Hematopoietic multipotent progenitor cell treated with erythropoietin and hydrocortisone succinate and interleukin-3 and kit ligand, for 4 days (in vitro differentiated cells): ENCODE measurements at regions not wholly inside any gene's neighbourhood (a gene's known extent, or its start where the extent isn't known, plus 50 kb on each side); places are given as distances from the start of the nearest gene placed in this dataset.
A peak's percentile ranks its signal among the peaks of the same experiment; 100 is the strongest.
"Not testable (repeated sequence)": the region's sequence is repeated elsewhere in the genome, so short reads cannot be mapped to it uniquely, and the experiment has no call there.

ENCODE experiments used
- DNase-seq: peaks from one replicate; pipeline ENCODE4 v3.0.0-alpha.2; 2015

DNA sequence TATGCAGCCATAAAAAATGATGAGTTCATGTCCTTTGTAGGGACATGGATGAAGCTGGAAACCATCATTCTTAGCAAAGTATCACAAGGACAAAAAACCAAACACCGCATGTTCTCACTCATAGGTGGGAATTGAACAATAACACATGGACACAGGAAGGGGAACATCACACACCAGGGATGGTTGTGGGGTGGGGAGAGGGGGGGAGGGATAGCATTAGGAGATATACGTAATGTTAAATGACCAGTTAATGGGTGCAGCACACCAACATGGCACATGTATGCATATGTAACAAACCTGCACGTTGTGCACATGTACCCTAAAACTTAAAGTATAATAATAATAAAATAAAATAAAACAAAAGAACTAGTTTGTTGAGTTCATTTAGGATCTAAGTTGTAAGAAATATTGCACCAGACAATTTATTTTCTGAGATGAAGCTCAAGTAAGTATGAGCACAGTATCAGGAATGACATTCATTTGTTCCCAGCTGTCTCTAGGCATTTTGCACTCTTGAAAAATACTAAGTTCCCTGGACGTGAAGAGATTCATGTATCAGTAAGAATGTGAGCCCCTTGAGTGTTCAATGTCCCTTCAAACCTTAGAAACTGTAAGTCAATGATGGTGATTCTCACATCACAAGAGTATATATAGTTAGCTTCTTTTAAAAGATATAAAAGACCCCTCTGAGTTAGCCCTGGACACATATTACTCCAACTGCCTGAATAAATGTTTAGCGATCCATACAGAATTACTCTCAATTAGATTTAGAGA is 1519.3 kb upstream of the TPTE start:
- not testable (repeated sequence) for DNase-seq

DNA sequence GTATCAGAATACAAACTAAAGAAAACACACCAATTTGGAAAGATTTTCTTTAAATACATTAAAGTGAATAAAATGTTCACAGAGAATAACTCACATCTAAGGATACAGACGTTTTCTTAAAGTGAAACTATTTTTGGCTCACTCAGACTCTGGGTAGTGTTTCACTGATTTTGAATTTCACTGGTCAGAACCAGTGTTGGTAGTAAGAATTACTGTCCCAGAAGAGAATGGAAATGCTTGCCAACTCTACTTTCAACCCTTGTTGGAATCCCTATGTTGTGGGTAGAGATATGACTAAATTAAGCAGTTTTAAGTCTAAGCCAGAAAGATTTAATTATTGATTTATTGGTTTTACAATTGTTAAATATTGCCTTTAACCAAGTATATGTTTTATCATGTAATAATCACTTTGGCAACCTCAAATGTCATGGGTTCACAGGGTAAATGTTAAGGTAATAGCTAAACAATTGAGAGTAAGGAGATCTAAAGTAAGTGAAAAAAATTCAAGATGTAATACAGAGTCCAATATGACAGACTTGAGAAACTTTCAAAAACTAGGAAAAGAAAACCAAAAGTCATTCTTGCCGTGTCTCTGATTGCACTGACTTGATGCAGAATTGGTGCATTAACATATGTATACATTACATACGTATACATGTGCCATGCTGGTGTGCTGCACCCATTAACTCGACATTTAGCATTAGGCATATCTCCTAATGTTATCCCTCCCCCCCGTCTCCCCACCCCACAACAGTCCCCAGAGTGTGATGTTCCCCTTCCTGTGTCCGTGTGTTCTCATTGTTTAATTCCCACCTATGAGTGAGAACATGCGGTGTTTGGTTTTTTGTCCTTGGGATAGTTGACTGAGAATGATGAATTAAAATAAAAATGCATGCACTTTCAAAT is 1517.2 kb upstream of the TPTE start:
- DNase-seq, result not testable (repeated sequence)

DNA sequence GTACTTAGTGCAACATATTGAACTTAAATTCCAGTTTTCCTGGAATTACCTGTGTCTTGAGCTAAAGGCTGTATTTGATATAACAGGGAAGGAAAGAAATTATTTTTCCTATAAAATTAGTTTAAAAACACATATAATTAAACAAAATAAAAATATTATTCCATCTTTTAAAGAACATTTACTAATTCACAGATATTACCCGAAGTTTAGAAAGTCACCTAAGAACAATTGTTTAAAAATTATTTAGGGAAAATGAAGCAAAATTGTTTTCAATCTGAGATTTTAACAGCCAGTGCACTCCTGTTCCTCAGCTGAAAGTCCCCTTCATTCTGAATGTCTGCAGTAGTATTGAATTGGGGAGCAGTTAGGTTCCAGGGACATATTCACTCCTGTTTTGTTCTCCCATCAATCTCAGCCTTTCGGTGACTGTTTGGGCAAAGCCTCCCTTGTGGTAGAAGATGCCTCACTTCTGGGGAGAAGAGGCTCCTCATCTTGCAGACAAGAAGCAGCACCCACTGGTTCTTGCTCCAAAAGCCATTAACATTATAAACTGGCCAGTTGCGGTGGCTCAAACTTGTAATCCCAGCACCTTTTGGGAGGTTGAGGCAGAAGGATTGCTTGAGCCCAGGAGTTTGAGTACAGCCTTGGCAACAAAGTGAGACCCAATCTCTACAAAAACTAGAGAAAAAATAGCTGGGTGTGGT is 1516.4 kb upstream of the TPTE start:
- DNase-seq, result not testable (repeated sequence)

DNA sequence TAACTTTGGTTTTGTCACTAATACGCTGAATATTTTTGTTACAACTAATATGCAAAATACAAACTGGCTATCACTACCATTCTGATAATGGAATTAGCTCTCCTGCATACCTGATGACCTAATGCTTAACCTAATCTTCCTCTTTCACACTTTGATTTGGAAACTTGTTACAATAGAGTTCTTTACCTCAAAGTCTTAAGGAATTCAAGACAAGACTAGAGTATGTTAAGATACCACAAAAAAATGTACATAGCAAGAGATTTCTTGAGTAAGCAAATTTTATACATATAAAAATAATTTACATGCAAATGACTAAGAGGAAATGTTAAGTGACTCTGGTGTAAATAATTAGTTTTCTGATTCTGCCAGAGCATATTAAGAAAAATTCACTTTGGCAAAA is 1515.7 kb upstream of the TPTE start:
- not testable (repeated sequence) for DNase-seq

DNA sequence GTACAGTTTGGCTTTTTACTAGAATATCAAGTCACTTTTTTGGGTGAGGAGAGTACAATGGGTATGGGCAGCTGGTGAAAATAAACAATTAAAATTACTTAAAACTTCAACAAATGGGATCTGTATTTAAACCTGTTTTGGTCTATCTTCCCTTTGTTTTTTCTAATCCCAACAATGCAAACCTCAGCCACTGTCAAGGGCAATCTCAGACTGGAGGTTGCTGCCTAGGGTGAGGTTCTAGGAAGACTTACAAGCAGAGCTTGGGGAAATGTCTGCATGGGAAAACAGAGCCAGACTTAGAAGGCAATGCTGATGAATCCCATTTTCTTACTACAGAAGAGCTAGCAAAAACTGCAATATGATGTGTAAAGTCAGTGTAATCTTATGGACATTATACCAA is 1515.3 kb upstream of the TPTE start:
- DNase-seq, result not testable (repeated sequence)

DNA sequence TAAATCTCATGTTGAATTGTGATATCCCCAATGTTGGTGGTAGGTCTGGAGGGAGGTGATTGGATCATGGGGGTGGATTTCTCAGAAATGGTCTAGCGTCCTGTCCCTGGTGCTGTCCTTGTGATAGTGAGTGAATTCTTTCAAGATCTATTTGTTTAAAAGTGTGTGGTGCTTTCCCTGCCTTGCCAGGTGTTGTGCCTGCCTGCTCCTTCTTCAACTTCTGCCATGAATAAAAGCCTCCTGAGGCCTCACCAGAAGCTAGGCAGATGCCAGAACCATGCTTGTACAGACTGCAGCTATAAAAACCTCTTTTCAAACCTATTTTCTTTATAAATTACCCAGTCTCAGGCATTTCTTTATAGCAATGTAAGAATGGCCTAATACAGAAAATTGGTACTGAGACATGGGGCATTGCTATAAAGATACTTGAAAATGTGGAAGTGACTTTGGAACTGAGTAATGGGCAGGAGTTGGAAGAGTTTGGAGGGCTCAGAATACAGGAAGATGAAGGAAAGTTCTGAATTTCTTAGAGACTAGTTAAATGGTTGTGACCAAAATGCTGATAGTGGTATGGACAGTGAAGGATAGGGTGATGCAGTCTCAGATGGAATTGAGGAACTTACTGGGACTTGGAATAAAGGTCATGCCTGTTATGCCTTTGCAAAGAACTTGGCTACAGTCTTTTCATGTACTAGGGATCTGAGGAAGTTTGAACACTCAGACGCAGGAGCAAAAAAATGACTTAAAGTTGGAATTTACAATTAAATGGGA is 1514.6 kb upstream of the TPTE start:
- DNase-seq, result not testable (repeated sequence)

DNA sequence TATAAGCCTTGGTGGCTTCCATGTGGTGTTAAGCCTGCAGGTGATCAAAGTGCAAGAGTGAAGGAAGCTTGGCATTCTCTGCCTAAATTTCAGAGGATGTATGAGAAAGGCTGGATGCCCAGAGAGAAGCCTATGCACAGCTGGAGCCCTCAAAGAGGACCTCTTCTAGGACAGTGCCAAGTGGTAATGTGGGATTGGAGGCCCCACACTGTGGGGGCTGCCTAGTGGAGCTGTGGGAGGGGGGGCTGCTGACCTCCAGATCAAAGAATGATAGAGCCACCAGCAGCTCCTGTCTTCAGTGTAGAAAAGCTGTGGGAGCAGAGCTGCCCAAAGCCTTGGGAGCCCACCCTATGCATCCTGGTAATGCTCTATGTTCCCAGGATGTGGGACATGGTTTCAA is 1512.7 kb upstream of the TPTE start:
- DNase-seq, result no peak

DNA sequence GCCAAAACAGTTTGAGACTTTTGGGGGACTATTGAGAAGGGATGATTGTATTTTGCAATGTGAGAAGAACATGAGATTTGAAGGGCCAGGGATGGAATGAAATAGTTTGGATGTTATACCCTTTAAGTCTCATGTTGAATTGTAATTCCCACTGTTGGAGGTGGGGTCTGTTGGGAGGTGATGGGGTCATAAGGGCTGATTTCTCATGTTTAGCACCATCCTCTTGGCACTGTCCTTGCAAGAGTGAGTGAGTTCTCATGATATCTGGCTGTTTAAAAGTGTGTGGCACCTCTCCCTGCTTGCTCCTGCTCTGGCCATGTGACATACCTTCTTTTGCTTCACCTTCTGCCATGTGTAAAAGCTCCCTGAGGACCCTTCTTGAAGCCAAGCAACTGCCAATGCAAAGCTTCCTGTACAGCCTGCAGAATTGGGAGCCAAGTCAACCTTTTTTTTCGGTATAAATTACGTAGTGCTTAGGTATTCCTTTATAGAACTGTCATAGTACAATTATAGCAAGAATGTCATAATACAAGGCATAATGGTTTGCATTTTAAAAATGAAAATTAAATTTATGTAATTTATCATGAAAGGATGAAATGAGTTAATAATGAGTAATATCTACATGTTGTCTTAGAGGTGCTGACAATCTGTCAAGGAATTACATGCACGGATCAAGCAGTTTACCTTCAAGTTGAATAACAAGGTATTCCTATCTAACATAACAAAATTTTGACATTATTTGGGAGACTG is 1511.9 kb upstream of the TPTE start:
- DNase-seq, result not testable (repeated sequence)

DNA sequence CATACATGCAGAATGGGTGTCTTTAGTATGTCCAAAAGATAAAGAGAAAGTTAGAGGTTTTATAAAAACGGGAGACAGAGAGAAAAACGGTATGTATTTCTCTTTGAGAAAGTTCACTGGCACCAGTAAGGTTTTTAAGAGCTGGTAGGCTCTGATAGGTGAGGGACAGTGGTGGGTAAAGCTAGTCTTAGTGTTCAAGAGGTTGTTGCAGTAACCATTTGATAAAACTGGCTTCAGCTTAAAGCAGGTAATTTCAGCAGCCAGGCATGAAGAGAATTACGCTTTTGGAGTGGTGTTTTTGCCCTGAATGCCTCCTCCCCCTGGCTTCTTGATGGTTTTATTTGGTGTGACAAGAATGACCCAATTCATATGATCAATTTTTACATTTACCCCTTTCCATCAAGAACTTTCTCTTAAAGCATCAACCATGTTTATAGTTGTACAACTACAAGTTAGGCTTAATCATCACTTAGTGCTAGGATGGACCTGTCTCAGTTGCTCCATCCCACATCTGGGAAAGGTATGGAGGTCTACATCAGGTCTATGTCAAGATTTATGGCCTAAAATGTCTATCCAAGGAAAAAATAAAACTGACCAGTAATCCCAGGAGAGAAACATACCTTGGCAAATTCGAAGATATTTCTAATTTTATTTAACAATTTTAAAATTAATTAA is 1511.1 kb upstream of the TPTE start:
- not testable (repeated sequence) for DNase-seq

DNA sequence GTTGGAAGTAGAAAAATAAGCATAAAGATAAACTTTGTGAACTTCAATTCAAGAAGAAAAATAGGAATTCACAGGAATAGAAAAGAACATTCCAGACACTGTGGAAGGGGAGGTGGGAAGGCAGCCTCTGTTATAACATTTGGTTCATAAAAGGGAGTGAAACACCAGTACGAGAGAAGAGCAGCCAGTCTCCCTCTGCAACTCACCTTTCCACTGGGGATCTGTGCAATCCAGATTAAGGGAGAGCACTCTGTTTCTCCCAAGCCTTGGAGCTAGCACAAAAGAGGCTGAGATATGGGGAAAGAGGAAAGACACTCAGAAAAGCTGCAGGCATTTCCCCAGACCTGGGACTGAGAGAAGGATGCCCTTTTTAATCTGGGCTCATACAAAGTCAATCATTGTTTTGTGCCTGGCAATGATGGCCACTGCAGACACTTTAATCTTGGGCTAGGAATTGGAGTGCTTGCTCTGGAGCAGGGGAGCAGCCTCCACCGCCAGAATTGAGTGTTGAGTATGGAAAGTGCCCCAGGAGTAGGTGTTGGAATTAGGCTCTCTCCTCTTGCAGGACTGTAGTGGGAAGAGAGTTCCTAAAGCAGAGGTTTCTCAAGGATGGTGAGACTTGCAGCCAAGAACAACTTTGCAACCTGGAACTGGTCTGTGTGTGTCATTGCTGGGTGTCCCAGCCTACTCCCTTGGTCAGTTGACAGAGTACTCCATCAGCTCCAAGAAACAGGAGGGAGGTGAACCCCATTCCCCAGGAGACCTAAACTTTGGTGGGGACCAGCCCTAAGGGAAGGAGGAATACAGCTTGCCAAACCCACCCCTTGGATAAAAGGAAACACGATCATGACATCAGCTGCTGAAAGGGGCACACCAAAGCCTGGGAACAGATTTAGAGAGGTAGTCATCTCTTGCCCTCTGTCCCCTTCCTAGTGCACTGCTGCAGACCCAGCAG is 1510.2 kb upstream of the TPTE start:
- DNase-seq, result not testable (repeated sequence)

DNA sequence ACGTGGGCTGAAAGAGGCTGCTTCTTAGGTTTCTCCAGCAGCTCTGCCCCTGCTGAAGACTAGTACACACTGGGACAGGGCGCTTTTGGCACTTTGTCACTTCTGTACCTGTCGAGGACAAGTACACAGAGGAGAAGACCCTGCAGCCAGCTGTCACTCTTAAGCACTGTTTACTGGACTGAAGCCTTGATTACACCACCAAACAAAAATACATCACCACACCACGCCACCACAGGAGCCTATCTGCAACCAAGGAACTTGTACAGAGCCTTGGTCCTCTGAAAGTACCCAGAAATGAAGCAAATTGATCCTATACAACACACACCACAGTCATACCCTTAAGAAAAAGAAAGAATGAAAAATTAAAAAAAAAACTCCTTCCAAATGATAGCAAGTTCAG is 1509.5 kb upstream of the TPTE start:
- DNase-seq, result not testable (repeated sequence)

DNA sequence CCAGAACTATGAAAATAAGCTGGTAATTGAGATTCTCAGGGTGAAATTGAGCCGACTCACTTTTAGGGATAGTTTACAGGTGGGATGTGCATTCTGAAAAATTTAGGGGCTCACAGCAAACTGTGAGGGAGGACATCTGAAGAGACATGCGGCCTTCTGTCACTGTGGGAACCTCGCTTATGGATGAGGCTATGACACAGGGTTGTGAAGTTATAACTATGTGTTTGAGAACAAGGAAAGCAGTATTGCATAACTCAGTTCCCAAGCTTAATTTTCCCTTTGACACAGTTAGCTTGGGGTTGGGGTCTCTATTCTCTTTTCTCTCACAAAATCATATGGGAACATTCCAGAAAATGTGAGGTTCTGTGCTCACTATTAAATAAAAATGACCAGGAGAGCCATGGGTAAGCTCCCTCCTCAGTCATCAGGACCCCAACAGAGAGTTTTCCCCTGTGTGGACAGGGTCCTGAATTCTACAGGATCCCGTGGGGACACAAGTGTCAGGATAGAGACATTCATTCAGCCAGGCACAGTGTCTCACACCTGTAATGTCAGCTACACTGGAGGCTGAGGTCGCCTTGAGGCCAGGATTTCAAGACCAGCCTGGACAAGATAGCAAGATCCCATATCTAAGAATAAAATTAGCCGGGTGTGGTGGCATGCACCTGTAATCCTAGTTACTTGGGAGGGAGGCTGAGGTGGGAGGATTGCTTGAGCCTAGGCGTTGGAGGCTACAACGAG is 1507.7 kb upstream of the TPTE start:
- not testable (repeated sequence) for DNase-seq

DNA sequence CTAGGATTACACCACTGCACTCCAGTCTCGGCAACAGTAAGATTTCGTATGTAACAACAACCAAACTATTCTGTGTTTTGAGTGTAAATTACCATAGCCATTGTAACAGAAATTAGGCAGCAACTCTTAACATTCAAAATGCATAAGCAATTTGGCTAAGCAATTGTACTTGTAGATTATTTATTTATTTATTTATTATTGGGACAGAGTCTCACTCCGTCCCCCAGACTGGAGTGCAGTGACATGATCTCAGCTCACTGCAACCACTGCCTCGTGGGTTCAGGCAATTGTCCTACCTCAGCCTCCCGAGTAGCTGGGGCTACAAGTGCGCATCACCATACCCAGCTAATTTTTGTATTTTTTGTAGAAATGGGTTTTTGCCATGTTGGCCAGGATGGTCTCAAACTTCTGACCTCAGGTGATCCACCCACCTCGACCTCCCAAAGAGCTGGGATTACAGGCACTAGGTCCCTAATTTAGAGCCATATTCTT is 1507.1 kb upstream of the TPTE start:
- DNase-seq, result not testable (repeated sequence)

DNA sequence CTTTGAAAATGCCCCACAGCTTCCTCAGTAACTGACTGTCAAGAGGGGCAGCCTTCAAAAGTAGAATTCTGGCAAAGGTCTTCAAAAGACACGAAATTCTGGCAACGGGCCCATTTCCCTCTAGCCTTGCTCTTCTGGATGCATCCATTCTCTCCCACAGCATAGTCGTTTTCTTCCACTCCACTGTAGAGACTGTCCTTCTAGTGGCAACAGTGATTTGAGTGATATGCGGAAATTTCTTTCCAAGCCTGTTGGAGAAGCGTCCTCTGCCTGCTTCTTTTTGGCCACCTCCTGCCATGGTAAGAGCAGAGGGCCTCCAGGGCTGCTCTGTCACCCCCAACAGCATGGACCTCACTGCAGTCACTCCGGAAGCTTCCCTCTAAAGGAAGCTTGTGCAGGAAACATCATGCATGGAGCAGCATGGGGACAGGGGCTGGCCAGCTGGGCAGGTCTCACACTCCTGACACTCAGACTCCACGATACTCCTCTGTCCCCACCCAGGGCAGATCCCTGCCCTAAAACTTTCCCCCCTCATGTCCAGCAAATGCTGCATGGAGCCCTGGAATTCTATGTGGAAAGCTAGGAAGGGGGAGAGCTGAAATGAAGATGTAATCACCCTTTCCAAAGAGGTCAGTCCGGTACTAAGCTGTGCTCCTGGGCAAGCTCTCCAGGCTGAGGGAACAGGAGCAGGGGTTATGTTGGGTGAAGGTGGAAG is 1505.7 kb upstream of the TPTE start:
- DNase-seq, result not testable (repeated sequence)

DNA sequence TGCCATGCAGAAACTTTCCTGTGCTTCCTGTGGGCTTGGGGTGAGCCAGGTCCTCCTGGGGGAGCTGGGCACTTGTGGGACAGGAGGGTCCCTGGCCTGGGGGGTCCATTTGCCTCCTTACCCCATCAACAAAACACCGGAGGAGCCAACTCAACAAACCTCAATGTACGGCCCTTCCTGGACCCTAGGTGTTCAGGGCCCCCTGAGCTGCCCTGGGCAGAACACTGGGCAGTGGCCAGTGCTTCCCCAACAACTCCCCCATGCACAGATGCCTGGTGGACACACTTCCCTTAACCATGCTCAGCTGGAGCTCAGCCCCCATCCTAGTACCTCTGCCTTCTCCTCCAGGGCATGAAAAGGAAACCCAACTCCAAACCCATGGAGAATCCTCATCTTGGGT is 1504.2 kb upstream of the TPTE start:
- not testable (repeated sequence) for DNase-seq

DNA sequence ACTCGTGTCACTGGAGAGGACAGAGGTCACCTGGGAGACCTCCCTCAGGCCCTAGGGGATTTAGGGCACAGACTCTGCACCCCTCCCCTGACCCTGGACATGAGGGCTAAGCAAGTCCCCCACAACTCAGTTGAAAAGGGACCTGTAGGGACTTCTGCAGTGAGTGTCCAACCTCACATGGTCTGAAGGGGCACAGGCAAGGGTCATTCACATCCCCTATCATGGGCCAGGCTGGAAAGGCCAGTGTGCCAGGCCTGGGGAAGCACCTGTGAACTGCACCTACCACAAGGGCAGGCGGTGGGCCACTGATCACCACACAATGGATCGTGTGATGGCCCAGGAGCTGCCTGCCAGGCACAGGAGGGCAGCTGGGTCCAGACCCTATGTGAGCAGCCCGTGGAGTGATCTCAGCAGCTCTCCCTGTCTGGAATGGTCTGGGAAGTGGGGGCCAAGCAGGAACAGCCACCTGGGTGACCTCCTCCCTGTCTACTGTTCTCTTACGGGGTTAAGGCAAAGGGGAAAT is 1502.6 kb upstream of the TPTE start:
- DNase-seq, result not testable (repeated sequence)

DNA sequence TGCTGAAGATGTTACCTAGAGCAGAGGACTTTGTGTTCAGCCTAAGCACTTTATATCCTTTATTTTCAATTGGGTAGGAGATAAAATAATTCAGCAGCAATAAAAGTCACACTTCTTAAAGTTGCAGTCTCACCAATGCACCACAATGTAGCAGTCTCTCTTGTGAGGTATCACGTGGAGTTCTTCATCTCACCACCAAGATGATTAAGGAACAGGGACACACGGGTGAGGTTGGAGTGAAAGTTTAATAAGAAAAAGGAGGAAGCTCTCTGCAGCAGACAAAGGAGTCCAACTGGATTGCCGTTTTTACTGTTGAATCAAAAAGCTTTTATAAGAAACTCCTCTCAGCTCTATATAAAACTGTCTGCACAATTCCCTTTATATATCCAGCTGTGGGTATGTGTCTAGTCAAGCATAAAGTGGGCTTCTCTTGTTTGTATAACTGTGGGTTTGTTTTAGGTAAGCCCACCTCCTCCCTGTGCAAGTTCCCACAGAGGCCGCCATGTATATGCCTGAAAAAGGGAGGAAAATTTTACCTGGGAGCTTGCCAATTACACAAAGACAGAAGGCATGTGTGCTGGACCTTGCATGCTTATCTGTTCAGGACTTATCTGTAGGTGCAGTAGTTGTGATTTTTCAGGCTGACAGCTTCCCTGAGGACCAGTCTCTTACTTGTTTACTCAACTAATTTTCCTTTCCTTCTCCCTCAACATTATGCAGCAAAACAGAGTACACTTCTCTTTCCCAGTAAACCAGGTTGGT is 1497.2 kb upstream of the TPTE start:
- peak; percentile 30 for DNase-seq
